Mucosa of descending colon (tissue), 3 donors: ENCODE measurements at regions not wholly inside any gene's neighbourhood (a gene's known extent, or its start where the extent isn't known, plus 50 kb on each side); places are given as distances from the start of the nearest gene placed in this dataset.
"Not testable (repeated sequence)": the region's sequence is repeated elsewhere in the genome, so short reads cannot be mapped to it uniquely, and the experiment has no call there.

ENCODE experiments used
- ATAC-seq: fragments of 200-7000 bp; cut with Tn5 transposase; one replicate; pipeline ENCODE4 v1.9.1; 2020; ENCODE audit warnings: mild to moderate bottlenecking, moderate library complexity
- DNase-seq, 3 donors: peaks; one replicate each; pipeline ENCODE4 v3.0.0-alpha.2; 2020
- H3K36me3 ChIP-seq: fragments of 200-600 bp; one replicate; pipeline ENCODE4 v1.8.0; 2021; ENCODE audit warnings: low read depth, mild to moderate bottlenecking
- H3K4me1 ChIP-seq: fragments of 200-600 bp; one replicate; pipeline ENCODE4 v1.8.0; 2021; ENCODE audit warnings: low read depth, mild to moderate bottlenecking
- H3K4me3 ChIP-seq: fragments of 200-600 bp; one replicate; pipeline ENCODE4 v1.8.0; 2021; ENCODE audit warnings: mild to moderate bottlenecking
- H3K9me3 ChIP-seq: fragments of 200-600 bp; one replicate; pipeline ENCODE4 v1.8.0; 2021; ENCODE audit warnings: mild to moderate bottlenecking
- intact Hi-C, 2 donors: fragments of 100-400 bp; cut with DNase I in 1 of 2; cut with micrococcal nuclease in 1 of 2; formaldehyde crosslinking; loops; one replicate each; pipeline versions ENCODE4 v1.11.0 to v1.11.1; 2022; cut with DNase I, micrococcal nuclease
- TF ChIP-seq, protein P1 (sequence below): fragments of 200-600 bp; IDR thresholded peaks from one replicate; pipeline ENCODE4 v1.8.0; 2022; ENCODE audit warnings: antibody characterized with exemption, mild to moderate bottlenecking
- donor health status: DM: no; HTN: no; CAD: no; lungs with moderate emphysema.
- donor health status: DM: no; HTN: no; CAD: no.
- donor health status: DM: no; HTN: yes; CAD: no.

DNA sequence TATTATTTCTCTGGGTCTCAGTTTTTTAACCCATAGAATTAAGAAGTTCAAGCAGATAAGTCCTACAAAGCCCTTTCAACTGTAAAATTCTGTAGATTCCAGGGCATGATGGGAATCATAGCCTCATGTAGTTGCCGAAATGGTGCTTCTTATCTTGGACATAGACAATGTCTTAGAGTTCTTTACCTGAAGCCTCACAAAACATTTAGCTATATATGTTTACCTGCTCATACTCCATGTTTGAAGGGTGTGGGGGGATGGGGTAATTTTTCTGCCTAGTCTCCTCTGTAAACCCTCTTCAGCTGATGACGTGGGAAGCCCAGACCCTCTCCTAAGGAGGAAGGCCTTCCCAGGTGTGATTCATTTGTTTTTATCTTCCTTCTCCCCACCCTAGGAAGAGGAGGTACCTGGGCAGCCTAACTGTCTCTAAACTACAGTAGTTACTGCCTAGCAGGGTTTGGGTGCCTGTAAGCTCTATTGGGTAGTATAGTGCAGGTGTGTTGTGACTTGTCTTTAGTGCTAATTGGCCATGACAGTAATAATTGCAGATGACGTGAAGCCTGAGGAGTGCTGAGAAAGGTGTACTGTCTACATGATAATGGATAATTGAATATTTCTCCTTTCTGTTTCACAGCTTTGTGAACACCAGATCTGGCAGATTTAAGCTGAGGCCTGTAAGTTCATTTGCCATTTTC is 230.8 kb downstream of the TFAP2B start:
- intact Hi-C loops, result no loop called here
- no peaks in the 10 kb centered on the region for H3K9me3 ChIP-seq

DNA sequence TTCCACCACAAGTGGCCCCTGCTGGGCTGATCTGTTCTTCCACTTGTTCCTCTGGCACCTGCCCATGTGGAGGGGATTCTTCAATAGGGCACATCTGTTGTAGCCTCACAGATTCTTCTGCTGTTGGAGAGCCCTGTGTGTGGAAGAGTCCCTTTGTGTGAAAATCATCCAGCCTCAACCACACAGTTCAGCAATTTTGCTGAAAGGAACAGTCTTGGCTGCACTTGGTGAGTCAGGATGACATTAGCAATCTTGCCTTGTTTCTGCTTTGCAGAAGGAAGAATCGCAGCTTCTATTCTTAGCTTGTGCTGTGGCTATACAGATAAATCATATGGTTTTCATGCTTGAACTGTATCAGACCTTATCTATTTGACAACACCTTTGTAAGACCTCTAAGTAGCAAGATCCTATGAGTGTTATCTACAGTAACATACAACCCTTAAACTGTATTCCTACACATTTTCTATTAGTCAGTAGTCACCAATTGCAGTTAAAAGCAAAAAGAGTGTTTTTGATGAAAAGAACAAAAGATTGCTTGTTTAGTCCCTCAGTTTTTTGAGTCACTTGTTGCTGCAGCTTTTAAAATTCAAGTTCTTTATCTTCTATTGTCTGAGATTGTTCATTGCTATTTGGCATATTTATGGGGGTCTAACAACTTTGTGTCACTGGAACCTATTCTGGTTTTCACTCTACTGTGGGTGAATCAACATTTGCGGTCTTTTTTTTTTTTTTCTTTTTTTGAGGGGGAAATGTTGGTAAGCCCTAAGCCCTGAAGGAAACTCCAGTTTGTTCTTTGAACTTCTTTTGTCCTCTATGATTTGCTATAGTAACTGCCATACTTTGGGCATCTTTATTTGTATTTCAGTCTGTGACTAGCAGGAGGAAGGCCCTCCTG is 231.6 kb downstream of the TFAP2B start:
- intact Hi-C loops, result no loop called here
- H3K9me3 ChIP-seq, result no peaks in the 10 kb centered on the region
- H3K4me3 ChIP-seq, result no peak overlapping the region
- TF ChIP-seq, protein P1, sequence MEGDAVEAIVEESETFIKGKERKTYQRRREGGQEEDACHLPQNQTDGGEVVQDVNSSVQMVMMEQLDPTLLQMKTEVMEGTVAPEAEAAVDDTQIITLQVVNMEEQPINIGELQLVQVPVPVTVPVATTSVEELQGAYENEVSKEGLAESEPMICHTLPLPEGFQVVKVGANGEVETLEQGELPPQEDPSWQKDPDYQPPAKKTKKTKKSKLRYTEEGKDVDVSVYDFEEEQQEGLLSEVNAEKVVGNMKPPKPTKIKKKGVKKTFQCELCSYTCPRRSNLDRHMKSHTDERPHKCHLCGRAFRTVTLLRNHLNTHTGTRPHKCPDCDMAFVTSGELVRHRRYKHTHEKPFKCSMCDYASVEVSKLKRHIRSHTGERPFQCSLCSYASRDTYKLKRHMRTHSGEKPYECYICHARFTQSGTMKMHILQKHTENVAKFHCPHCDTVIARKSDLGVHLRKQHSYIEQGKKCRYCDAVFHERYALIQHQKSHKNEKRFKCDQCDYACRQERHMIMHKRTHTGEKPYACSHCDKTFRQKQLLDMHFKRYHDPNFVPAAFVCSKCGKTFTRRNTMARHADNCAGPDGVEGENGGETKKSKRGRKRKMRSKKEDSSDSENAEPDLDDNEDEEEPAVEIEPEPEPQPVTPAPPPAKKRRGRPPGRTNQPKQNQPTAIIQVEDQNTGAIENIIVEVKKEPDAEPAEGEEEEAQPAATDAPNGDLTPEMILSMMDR, result no peak
- no peaks in the 10 kb centered on the region for H3K36me3 ChIP-seq
- H3K4me1 ChIP-seq, result no peaks in the 10 kb centered on the region
- ATAC-seq (no peak), DNase-seq (no peak)

More for the DNA sequence above, 230.8 kb downstream of the TFAP2B start:
- no peak for DNase-seq
- Histone ChIP-seq H3K4me1 (no peaks in the 10 kb centered on the region), H3K36me3 (no peaks in the 10 kb centered on the region), H3K4me3 (no peak overlapping the region)
- ATAC-seq, result no peak
- TF ChIP-seq, protein P1, result no peak

- H3K9me3 ChIP-seq, DNase-seq, intact Hi-C loops, H3K4me3 ChIP-seq, ATAC-seq, H3K4me1 ChIP-seq, H3K36me3 ChIP-seq: not testable (repeated sequence)
These were observed 234.0 kb downstream of the TFAP2B start for GRCh38 chr6:51052716-51053115.

DNA sequence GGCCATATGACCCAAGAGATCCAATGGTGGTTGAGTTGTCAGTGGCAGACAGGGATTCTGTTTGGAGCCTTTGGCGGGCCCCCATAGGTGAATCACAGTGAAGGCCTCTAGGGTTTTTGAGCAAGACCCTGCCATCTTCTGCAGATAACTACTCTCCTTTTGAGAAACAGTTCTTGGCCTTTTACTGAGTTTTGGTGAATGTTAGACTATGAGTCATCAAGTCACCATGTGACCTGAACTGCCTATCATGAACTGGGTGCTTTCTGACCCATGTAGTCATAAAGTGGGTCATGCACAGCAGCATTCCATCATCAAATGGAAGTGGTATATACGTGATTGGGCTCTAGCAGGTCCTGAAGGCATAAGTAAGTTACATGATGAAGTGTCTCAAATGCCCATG is 236.6 kb downstream of the TFAP2B start:
- H3K4me3 ChIP-seq, intact Hi-C loops, H3K4me1 ChIP-seq, ATAC-seq, H3K9me3 ChIP-seq, H3K36me3 ChIP-seq, DNase-seq: not testable (repeated sequence)

GRCh38 chr6:51057296-51057695 is 238.6 kb downstream of the TFAP2B start:
- TF ChIP-seq, protein P1, result no peak
- intact Hi-C loops, result no loop called here
- DNase-seq, result no peak
- Histone ChIP-seq H3K9me3 (no peaks in the 10 kb centered on the region), H3K4me3 (no peak overlapping the region), H3K36me3 (no peaks in the 10 kb centered on the region), H3K4me1 (no peaks in the 10 kb centered on the region)
- no peak for ATAC-seq

- Histone ChIP-seq H3K4me3 (no peak overlapping the region), H3K9me3 (no peaks in the 10 kb centered on the region), H3K36me3 (no peaks in the 10 kb centered on the region), H3K4me1 (no peaks in the 10 kb centered on the region)
- TF ChIP-seq, protein P1, result no peak
- ATAC-seq, result no peak
- intact Hi-C loops, result no loop called here
- no peak for DNase-seq
These were observed 241.6 kb downstream of the TFAP2B start for GRCh38 chr6:51060262-51060762.
